Colonic mucosa (tissue), 4 donors: ENCODE measurements at regions not wholly inside any gene's neighbourhood (a gene's known extent, or its start where the extent isn't known, plus 50 kb on each side); places are given as distances from the start of the nearest gene placed in this dataset.

ENCODE experiments used
- DNase-seq: peaks from one replicate; pipeline ENCODE4 v3.0.0-alpha.2; 2020
- H3K27ac ChIP-seq: fragments of 200-600 bp; one replicate; pipeline ENCODE4 v1.8.0; 2021
- H3K27me3 ChIP-seq: fragments of 200-600 bp; one replicate; pipeline ENCODE4 v1.8.0; 2021
- H3K36me3 ChIP-seq: fragments of 200-600 bp; one replicate; pipeline ENCODE4 v1.8.0; 2021
- H3K4me1 ChIP-seq: fragments of 200-600 bp; one replicate; pipeline ENCODE4 v1.8.0; 2021; ENCODE audit warnings: mild to moderate bottlenecking
- H3K4me3 ChIP-seq: fragments of 200-600 bp; one replicate; pipeline ENCODE4 v1.8.0; 2021
- H3K9ac ChIP-seq, 2 donors: one replicate each; pipeline ENCODE4 v1.7.0; 2013; ENCODE audit warnings: control low read depth in 2 of 2, low read depth in 2 of 2, low read length in 2 of 2
- H3K9me3 ChIP-seq: fragments of 200-600 bp; one replicate; pipeline ENCODE4 v1.8.0; 2021
- intact Hi-C: fragments of 100-400 bp; cut with DNase I; formaldehyde crosslinking; loops from one replicate; pipeline ENCODE4 v1.14.1; 2022
- TF ChIP-seq, protein P1 (sequence below): fragments of 200-600 bp; IDR thresholded peaks from one replicate; pipeline ENCODE4 v1.8.0; 2022; ENCODE audit warnings: antibody characterized with exemption, mild to moderate bottlenecking
- donor health status: healthy.
- donor health status: DM: no; HTN: no; CAD: no.
- donor health status: DM: no; HTN: no; CAD: no.

DNA sequence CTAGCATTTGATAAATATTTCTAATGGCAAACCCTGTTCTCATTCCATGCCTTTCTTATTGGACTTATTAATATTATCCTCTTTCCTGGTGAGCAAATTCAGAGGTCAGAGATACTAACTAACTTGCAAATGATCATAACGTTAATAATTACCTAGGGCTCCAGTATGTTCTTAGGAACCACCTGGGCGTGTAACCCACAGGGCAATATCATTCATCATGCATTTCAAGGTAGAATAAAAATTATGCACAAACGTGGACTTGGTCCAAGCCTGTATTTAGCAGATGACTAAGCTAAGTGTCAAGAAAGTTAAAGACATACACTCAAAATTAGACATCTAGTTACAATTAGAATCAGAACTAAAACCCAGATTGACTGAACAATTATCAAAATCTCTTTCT, 850.1 kb downstream of the TRIML1 start:
- H3K36me3 ChIP-seq: no peaks in the 10 kb centered on the region
- TF ChIP-seq, protein P1, sequence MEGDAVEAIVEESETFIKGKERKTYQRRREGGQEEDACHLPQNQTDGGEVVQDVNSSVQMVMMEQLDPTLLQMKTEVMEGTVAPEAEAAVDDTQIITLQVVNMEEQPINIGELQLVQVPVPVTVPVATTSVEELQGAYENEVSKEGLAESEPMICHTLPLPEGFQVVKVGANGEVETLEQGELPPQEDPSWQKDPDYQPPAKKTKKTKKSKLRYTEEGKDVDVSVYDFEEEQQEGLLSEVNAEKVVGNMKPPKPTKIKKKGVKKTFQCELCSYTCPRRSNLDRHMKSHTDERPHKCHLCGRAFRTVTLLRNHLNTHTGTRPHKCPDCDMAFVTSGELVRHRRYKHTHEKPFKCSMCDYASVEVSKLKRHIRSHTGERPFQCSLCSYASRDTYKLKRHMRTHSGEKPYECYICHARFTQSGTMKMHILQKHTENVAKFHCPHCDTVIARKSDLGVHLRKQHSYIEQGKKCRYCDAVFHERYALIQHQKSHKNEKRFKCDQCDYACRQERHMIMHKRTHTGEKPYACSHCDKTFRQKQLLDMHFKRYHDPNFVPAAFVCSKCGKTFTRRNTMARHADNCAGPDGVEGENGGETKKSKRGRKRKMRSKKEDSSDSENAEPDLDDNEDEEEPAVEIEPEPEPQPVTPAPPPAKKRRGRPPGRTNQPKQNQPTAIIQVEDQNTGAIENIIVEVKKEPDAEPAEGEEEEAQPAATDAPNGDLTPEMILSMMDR: no peak
- no peak for DNase-seq
- intact Hi-C loops: no loop called here
- H3K4me3 ChIP-seq: no peak overlapping the region
- no peaks in the 10 kb centered on the region for H3K9me3 ChIP-seq
- no peaks in the 10 kb centered on the region for H3K4me1 ChIP-seq
- no peaks in the 10 kb centered on the region for H3K27me3 ChIP-seq
- H3K27ac ChIP-seq: no peak overlapping the region
- no peak overlapping the region for H3K9ac ChIP-seq

DNA sequence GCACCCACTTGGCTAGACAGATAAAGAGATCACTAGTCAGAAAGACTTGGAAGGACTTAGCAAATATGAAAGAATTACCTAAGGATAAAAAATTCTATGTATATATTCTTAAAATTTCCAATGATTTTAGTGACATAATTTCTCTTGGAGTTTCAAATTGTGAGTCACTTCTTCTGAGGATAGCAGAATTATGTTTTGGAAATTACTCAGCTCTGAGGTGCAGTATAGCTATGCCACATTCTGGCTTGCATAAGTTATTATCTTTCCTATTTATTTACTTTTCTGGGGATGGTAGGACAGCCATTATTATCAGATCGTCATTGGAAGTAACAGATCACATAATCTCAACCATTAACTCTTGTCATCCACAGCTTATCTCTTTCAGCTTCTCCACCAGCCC, 853.5 kb downstream of the TRIML1 start:
- TF ChIP-seq, protein P1: no peak
- intact Hi-C loops: no loop called here
- Histone ChIP-seq H3K36me3 (no peaks in the 10 kb centered on the region), H3K27ac (no peak overlapping the region), H3K4me3 (no peak overlapping the region), H3K9me3 (no peaks in the 10 kb centered on the region), H3K27me3 (no peaks in the 10 kb centered on the region), H3K9ac (no peak overlapping the region), H3K4me1 (no peaks in the 10 kb centered on the region)
- no peak for DNase-seq

DNA sequence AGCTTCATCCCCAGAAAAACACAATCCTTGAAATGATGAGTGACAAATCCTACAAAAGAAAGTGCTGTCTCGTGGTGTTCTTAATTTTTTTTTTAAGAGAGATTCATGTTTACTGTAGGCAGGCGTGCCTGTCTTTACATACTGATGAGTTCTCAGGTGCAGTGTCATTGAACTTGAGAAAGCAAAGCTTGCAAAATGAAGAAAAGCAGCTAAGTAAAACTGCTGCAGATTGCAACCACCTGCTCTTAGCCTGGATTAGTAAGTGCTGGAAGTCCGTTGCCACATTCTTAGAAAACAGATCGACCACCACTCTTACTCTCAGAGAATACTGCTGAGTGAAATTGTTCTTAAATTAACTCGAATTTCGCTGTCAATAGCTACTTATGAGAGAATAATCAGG, 854.6 kb downstream of the TRIML1 start:
- no peak overlapping the region for H3K9ac ChIP-seq
- no peak overlapping the region for H3K27ac ChIP-seq
- H3K4me1 ChIP-seq: no peaks in the 10 kb centered on the region
- H3K27me3 ChIP-seq: no peaks in the 10 kb centered on the region
- intact Hi-C loops: no loop called here
- H3K9me3 ChIP-seq: no peaks in the 10 kb centered on the region
- DNase-seq: no peak
- H3K4me3 ChIP-seq: no peak overlapping the region
- no peaks in the 10 kb centered on the region for H3K36me3 ChIP-seq
- TF ChIP-seq, protein P1: no peak

DNA sequence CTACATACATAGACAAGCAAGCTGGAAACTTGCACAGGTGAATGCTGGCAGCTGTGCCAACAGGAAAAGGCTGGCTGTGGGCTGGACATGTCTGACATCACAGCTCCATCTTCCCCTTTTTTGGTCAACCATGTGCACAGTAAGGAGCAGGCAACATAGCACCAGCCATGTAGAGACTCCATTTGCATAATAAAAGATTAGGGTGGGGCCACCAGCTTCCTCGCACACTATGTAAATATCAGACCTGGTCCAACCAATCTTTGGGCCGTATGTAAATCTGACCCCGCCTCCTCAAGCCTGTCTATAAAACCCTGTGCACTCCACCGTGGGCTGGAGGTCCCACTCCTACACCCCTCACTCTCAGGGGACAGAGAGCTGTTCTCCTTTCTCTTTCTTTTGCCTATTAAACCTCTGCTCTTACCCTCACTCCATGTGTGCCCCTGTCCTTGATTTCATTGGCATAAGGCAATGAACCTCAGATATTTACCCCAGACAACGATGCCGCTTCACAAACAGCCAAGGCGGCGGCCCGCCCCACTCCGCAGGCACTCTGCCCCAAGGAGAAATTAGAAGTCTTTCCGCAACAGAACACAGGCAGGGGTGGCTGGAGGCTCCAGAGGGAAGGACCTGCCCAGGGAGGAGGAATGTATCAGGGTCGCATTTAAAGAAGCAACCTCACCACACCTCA, 862.2 kb downstream of the TRIML1 start:
- intact Hi-C loops: no loop called here
- no peak for DNase-seq
- no peak overlapping the region for H3K27ac ChIP-seq
- H3K9me3 ChIP-seq: no peaks in the 10 kb centered on the region
- H3K4me1 ChIP-seq: no peaks in the 10 kb centered on the region
- no peaks in the 10 kb centered on the region for H3K27me3 ChIP-seq
- TF ChIP-seq, protein P1: no peak
- H3K4me3 ChIP-seq: no peak overlapping the region
- no peak overlapping the region for H3K9ac ChIP-seq
- H3K36me3 ChIP-seq: no peaks in the 10 kb centered on the region

DNA sequence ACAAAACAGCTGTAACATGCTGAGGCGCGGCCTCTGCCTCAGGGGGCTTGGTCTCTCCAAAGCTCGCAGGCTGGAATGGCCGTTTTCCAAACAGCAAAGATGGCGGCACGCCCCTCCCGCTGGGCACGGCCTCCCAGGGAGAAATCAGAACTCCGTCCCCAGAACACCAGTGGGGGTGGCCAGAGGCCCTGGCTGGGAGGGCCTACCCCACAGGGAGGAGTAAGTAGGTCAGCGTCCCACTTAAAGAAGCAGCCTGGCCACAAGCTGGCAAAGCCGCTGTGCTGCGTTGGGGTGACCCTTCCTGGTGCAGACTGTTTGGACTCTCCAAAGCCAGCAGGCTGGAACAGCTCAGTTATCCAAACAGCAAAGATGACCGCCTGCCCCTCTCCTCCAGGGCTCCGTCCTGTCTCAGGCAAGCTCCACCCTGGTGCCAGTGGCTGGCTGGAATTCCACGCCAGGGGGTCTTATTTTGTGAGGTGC, 862.8 kb downstream of the TRIML1 start:
- H3K36me3 ChIP-seq: no peaks in the 10 kb centered on the region
- H3K9ac ChIP-seq: no peak overlapping the region
- TF ChIP-seq, protein P1: no peak
- no peaks in the 10 kb centered on the region for H3K9me3 ChIP-seq
- H3K4me3 ChIP-seq: no peak overlapping the region
- DNase-seq: no peak
- no peaks in the 10 kb centered on the region for H3K27me3 ChIP-seq
- intact Hi-C loops: no loop called here
- H3K4me1 ChIP-seq: no peaks in the 10 kb centered on the region
- no peak overlapping the region for H3K27ac ChIP-seq
